H1 (cell line): ENCODE measurements at regions not wholly inside any gene's neighbourhood (a gene's known extent, or its start where the extent isn't known, plus 50 kb on each side); places are given as distances from the start of the nearest gene placed in this dataset.

Source experiments
- CTCF ChIA-PET: fragments of 300-600 bp; sonication (Branson Sonifier 250); formaldehyde crosslinking; loops from one replicate; lab custom pipeline; 2021; ENCODE audit not compliant: partially characterized antibody; lab: Charles Lee
- POLR2A ChIA-PET: fragments of 300-600 bp; sonication (Branson Sonifier 250); formaldehyde crosslinking; loops from one replicate; lab custom pipeline; 2021; ENCODE audit warnings: inconsistent platforms; ENCODE audit not compliant: partially characterized antibody; lab: Charles Lee
- DNase-seq, 2 experiments: peaks; one replicate each; pipeline versions ENCODE4 v3.0.0 to v3.0.0-alpha.2; 2010 to 2022; ENCODE audit warnings: low spot score in 2 of 2, low read depth in 1 of 2, mixed read lengths in 1 of 2
- FAIRE-seq: peaks from 2 replicates; lab custom pipeline; 2011; peaks lifted over from hg19 to GRCh38; lab: Jason Lieb, UNC
- H2AFZ ChIP-seq: 2 replicates; pipeline ENCODE4 v1.8.1; 2012; ENCODE audit warnings: low read length, inconsistent platforms
- H2AK5ac ChIP-seq: 2 replicates; pipeline ENCODE4 v1.6.1; 2013; ENCODE audit warnings: low read depth, low read length
- H2BK120ac ChIP-seq: replicated peaks from 2 replicates; pipeline ENCODE3; 2013; ENCODE audit warnings: low read depth, low read length, inconsistent platforms
- H2BK12ac ChIP-seq: 2 replicates; pipeline ENCODE4 v1.6.1; 2013; ENCODE audit warnings: low read depth, low read length
- H2BK15ac ChIP-seq: 2 replicates; pipeline ENCODE4 v1.6.1; 2013; ENCODE audit warnings: low read length
- H2BK20ac ChIP-seq: 2 replicates; pipeline ENCODE4 v1.6.1; 2013; ENCODE audit warnings: low read length
- H2BK5ac ChIP-seq: 2 replicates; pipeline ENCODE4 v1.6.1; 2013; ENCODE audit warnings: low read depth, low read length
- H3K14ac ChIP-seq: 2 replicates; pipeline ENCODE4 v1.6.1; 2013; ENCODE audit warnings: inconsistent platforms; ENCODE audit not compliant: insufficient read length
- H3K18ac ChIP-seq: 2 replicates; pipeline ENCODE4 v1.6.1; 2013; ENCODE audit warnings: low read length; ENCODE audit errors: extremely low read depth
- H3K23ac ChIP-seq: 2 replicates; pipeline ENCODE4 v1.6.1; 2013; ENCODE audit warnings: inconsistent platforms; ENCODE audit not compliant: insufficient read length
- H3K23me2 ChIP-seq: 2 replicates; pipeline ENCODE4 v1.6.1; 2013; ENCODE audit warnings: low read depth, low read length
- H3K27ac ChIP-seq: 2 replicates; pipeline ENCODE4 v1.6.1; 2011; ENCODE audit warnings: low read depth, low read length, inconsistent platforms
- H3K27me3 ChIP-seq, 4 experiments: replicated peaks in 1 of 4; 1 replicate in 1 of 4; 2 replicates in 3 of 4; pipeline versions ENCODE4 v1.6.1 to v1.8.1; 2011 to 2013; ENCODE audit warnings: low read length in 3 of 4, mild to moderate bottlenecking in 3 of 4, inconsistent platforms in 2 of 4, mixed read lengths in 2 of 4, moderate library complexity in 1 of 4; ENCODE audit not compliant: control insufficient read depth in 3 of 4, insufficient read depth in 3 of 4; ENCODE audit errors: extremely low read depth in 1 of 4
- H3K36me3 ChIP-seq, 4 experiments: 2 replicates each; pipeline versions ENCODE4 v1.6.1 to v1.8.1; 2011 to 2013; ENCODE audit warnings: mild to moderate bottlenecking in 4 of 4, low read length in 3 of 4, moderate library complexity in 2 of 4, control low read depth in 1 of 4, inconsistent platforms in 1 of 4; ENCODE audit not compliant: insufficient read depth in 4 of 4, control insufficient read depth in 2 of 4
- H3K4ac ChIP-seq: replicated peaks from 2 replicates; pipeline ENCODE3; 2013; ENCODE audit warnings: low read length, low read depth, mixed read lengths, inconsistent platforms; ENCODE audit not compliant: insufficient read length
- H3K4me1 ChIP-seq, 4 experiments: replicated peaks in 1 of 4; 1 replicate in 1 of 4; 2 replicates in 3 of 4; pipeline versions ENCODE4 v1.6.1 to v1.8.1; 2011 to 2013; ENCODE audit warnings: low read length in 3 of 4, inconsistent platforms in 2 of 4, mixed read lengths in 1 of 4; ENCODE audit not compliant: insufficient read depth in 4 of 4, control insufficient read depth in 3 of 4
- H3K4me2 ChIP-seq, 2 experiments: 2 replicates each; pipeline versions ENCODE4 v1.6.1 to v1.8.1; 2011 to 2013; ENCODE audit warnings: low read depth in 2 of 2, low read length in 2 of 2, control low read depth in 1 of 2, inconsistent platforms in 1 of 2, mild to moderate bottlenecking in 1 of 2; ENCODE audit not compliant: insufficient read depth in 1 of 2
- H3K4me3 ChIP-seq, 4 experiments: fragments of 200-600, 300-600 bp in 1 of 4; sonication (generic), shearing (Covaris generic), sonication (Bioruptor Twin) in 1 of 4; 2 replicates each; pipeline versions ENCODE4 v1.5.1 to v1.8.1; 2011 to 2016; ENCODE audit warnings: low read length in 4 of 4, low read depth in 3 of 4, control low read depth in 2 of 4, inconsistent platforms in 2 of 4, mild to moderate bottlenecking in 2 of 4, mixed read lengths in 1 of 4, moderate library complexity in 1 of 4; ENCODE audit not compliant: insufficient read depth in 2 of 4; ENCODE audit errors: extremely low read depth in 1 of 4
- H3K56ac ChIP-seq: replicated peaks from 2 replicates; pipeline ENCODE3; 2013; ENCODE audit warnings: low read depth, mild to moderate bottlenecking, mixed read lengths, low read length, inconsistent platforms; ENCODE audit not compliant: insufficient read length
- H3K79me1 ChIP-seq: 2 replicates; pipeline ENCODE4 v1.6.1; 2013; ENCODE audit warnings: low read depth, low read length, control low read depth
- H3K79me2 ChIP-seq, 2 experiments: 2 replicates each; pipeline versions ENCODE4 v1.6.1 to v1.8.1; 2012 to 2013; ENCODE audit warnings: low read length in 2 of 2, mild to moderate bottlenecking in 2 of 2, inconsistent platforms in 1 of 2; ENCODE audit not compliant: insufficient read depth in 2 of 2, control insufficient read depth in 1 of 2
- H3K9ac ChIP-seq, 4 experiments: replicated peaks in 1 of 4; 1 replicate in 1 of 4; 2 replicates in 3 of 4; pipeline versions ENCODE4 v1.6.1 to v1.8.1; 2011 to 2013; ENCODE audit warnings: low read depth in 3 of 4, low read length in 3 of 4, control low read depth in 2 of 4, mild to moderate bottlenecking in 2 of 4, moderate library complexity in 2 of 4, inconsistent platforms in 1 of 4; ENCODE audit errors: extremely low read depth in 1 of 4
- H3K9me3 ChIP-seq, 2 experiments: 2 replicates each; pipeline versions ENCODE4 v1.6.1 to v1.8.1; 2012 to 2013; ENCODE audit warnings: mild to moderate bottlenecking in 2 of 2, moderate library complexity in 2 of 2, control low read depth in 1 of 2, inconsistent platforms in 1 of 2, low read depth in 1 of 2, low read length in 1 of 2, mixed read lengths in 1 of 2; ENCODE audit not compliant: insufficient read depth in 2 of 2
- H4K20me1 ChIP-seq, 2 experiments: replicated peaks in 1 of 2; 2 replicates each; pipeline versions ENCODE3 to v1.8.1; 2011 to 2013; ENCODE audit warnings: inconsistent platforms in 2 of 2, low read length in 2 of 2, mild to moderate bottlenecking in 1 of 2; ENCODE audit not compliant: insufficient read depth in 2 of 2, control insufficient read depth in 1 of 2
- H4K5ac ChIP-seq: 2 replicates; pipeline ENCODE4 v1.6.1; 2013; ENCODE audit warnings: low read length, low read depth, mixed read lengths, inconsistent platforms; ENCODE audit not compliant: insufficient read length
- H4K8ac ChIP-seq: 2 replicates; pipeline ENCODE4 v1.8.0; 2013; ENCODE audit warnings: mild to moderate bottlenecking, moderate library complexity, low read length, inconsistent platforms; ENCODE audit not compliant: insufficient read depth; ENCODE audit errors: extremely low read depth
- H4K91ac ChIP-seq: replicated peaks from 2 replicates; pipeline ENCODE3; 2013; ENCODE audit warnings: low read length, mixed read lengths, inconsistent platforms; ENCODE audit not compliant: insufficient read length
- KDM5A ChIP-seq: fragments of 200-600 bp; IDR thresholded peaks from 2 replicates; pipeline ENCODE4 v1.7.1; 2012; ENCODE audit warnings: mild to moderate bottlenecking, low read length, inconsistent platforms, mixed read lengths
- TAF7 ChIP-seq: optimal IDR thresholded peaks from 2 replicates; pipeline ENCODE3; 2011; ENCODE audit warnings: low read depth, mild to moderate bottlenecking, inconsistent platforms, low read length, moderate library complexity, borderline replicate concordance
- WGBS, 2 experiments: shearing (Covaris generic) in 1 of 2; methylation state at CpG; one replicate each; pipeline versions ENCODE4 v1.1.6 to v1.1.7; 2013 to 2015; ENCODE audit warnings: low lambda C conversion rate in 2 of 2, mixed read lengths in 2 of 2, inconsistent platforms in 1 of 2, low coverage in 1 of 2, missing lambda C conversion rate in 1 of 2; ENCODE audit not compliant: insufficient replicate concordance in 2 of 2, insufficient coverage in 1 of 2, insufficient read length in 1 of 2; ENCODE audit errors: extremely low coverage in 1 of 2, missing lambda C conversion rate in 1 of 2; 5-methylcytosine and 5-hydroxymethylcytosine counted together

DNA sequence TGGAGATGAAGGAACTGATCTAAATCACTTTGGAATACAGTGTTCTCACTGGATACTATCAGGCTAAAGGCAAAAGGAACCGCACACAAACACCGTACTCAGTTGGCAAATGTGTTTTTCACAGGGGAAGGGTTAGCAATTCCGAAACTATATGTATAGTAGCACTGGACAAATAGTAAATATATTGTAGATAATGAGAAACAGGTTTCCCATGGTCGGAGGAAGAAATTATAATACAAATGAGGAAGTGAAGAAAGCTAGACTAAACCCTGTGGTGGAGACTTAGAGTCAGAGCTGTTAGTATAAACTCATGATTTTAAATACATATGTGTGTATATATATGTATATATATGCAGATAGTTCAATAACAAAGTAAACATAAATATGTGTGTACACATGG lies 414.1 kb upstream of the SALL1 start:
- no peak overlapping the region for H4K5ac ChIP-seq
- CTCF ChIA-PET, result interaction anchor here (1.2 kb wide), 1 partner anchor 34 kb away, joined by 3 read pairs; no protein-coding TSS in a partner anchor

More for the DNA sequence above, 414.1 kb upstream of the SALL1 start:
- no peak overlapping the region for H2BK15ac ChIP-seq
- TF ChIP-seq KDM5A, result no peak
- TF ChIP-seq TAF7, result no peak
- no peak overlapping the region for H3K56ac ChIP-seq
- no peaks in the 10 kb centered on the region for H3K27me3 ChIP-seq
- no peak overlapping the region for H3K27ac ChIP-seq
- no peak overlapping the region for H3K23ac ChIP-seq
- no peak overlapping the region for H4K91ac ChIP-seq
- H2AK5ac ChIP-seq, result no peak overlapping the region
- no peaks in the 10 kb centered on the region for H4K20me1 ChIP-seq
- no peak overlapping the region for H2BK120ac ChIP-seq
- no peak overlapping the region for H3K4me2 ChIP-seq
- no peak overlapping the region for H2BK5ac ChIP-seq
- no peak overlapping the region for H3K9ac ChIP-seq
- POLR2A ChIA-PET, result no interaction called here
- H3K79me2 ChIP-seq, result no peaks in the 10 kb centered on the region
- H2BK12ac ChIP-seq, result no peak overlapping the region
- no peak overlapping the region for H2AFZ ChIP-seq
- no peaks in the 10 kb centered on the region for H3K79me1 ChIP-seq
- no peaks in the 10 kb centered on the region for H3K9me3 ChIP-seq
- no peaks in the 10 kb centered on the region for H3K36me3 ChIP-seq
- H3K4me3 ChIP-seq, result no peak overlapping the region
- H3K4ac ChIP-seq, result no peak overlapping the region
- H4K8ac ChIP-seq, result no peak overlapping the region
- H2BK20ac ChIP-seq, result no peak overlapping the region
- H3K18ac ChIP-seq, result no peak overlapping the region
- no peak overlapping the region for H3K14ac ChIP-seq
- DNase-seq, result no peak
- H3K23me2 ChIP-seq, result no peaks in the 10 kb centered on the region; the same call in 1 of the 2 replicates
- FAIRE-seq, result no peak
- no peaks in the 10 kb centered on the region for H3K4me1 ChIP-seq
- 77% methylated on average over 4 of the region's 4 CpGs; no CpG with 5 or more reads in 1 of the 2 experiments for WGBS, 2 experiments
